SH-SY5Y (cell line): ENCODE measurements at regions not wholly inside any gene's neighbourhood (a gene's known extent, or its start where the extent isn't known, plus 50 kb on each side); places are given as distances from the start of the nearest gene placed in this dataset.

Experiments used
- GATA2 ChIP-seq: IDR thresholded peaks from 2 replicates; pipeline ENCODE4 v1.6.1; 2011; ENCODE audit warnings: mild to moderate bottlenecking, low read depth, low read length
- GATA3 ChIP-seq: IDR thresholded peaks from 2 replicates; pipeline ENCODE4 v1.6.1; 2011; ENCODE audit warnings: low read depth, mild to moderate bottlenecking, low read length, moderate library complexity

- TF ChIP-seq GATA2 (no peak), GATA3 (no peak)
These were observed 224.7 kb downstream of the MFSD1 start for GRCh38 chr3:159026510-159026909.
